GM12878 (cell line): ENCODE measurements at regions not wholly inside any gene's neighbourhood (a gene's known extent, or its start where the extent isn't known, plus 50 kb on each side); places are given as distances from the start of the nearest gene placed in this dataset.

Experiments used
- ATAC-seq: fragments of 200-7000 bp; cut with Tn5 transposase; 3 replicates; pipeline ENCODE4 v1.9.1; 2020; ENCODE audit warnings: mild to moderate bottlenecking, moderate library complexity
- BruUV-seq: library from RNA; stranded (reverse); fragments of 400-500 nt; replicated peaks from 2 replicates; lab custom pipeline; 2021; lab: Mats Ljungman, UMichigan
- CTCF ChIA-PET: fragments of 300-600 bp; sonication (Branson Sonifier 250); formaldehyde crosslinking; extraction: SDS; loops from one replicate; lab custom pipeline; 2021; ENCODE audit warnings: inconsistent platforms; lab: Yijun Ruan, JAX
- POLR2A ChIA-PET: fragments of 350-600 bp; formaldehyde crosslinking; extraction: SDS; loops from one replicate; lab custom pipeline; 2021; ENCODE audit warnings: inconsistent platforms; lab: Charles Lee
- RAD21 ChIA-PET: fragments of 300-600 bp; sonication (Branson Sonifier 250); formaldehyde crosslinking; loops from one replicate; lab custom pipeline; 2023; ENCODE audit warnings: antibody characterized with exemption; ENCODE audit not compliant: unreplicated experiment; lab: Charles Lee
- SMC1A ChIA-PET: fragments of 300-600 bp; sonication (Branson Sonifier 250); formaldehyde crosslinking; loops from one replicate; lab custom pipeline; 2023; ENCODE audit not compliant: unreplicated experiment, uncharacterized antibody; lab: Charles Lee
- DNase-seq: peaks from one replicate; pipeline ENCODE4 v3.0.0-alpha.2; 2011; ENCODE audit warnings: low read depth, low spot score
- FAIRE-seq: peaks from 3 replicates; lab custom pipeline; 2011; peaks lifted over from hg19 to GRCh38; lab: Jason Lieb, UNC
- H2AFZ ChIP-seq: 2 replicates; pipeline ENCODE4 v1.6.0; 2011; ENCODE audit warnings: low read depth, low read length, control low read depth; ENCODE audit not compliant: control insufficient read depth
- H3K27ac ChIP-seq: 2 replicates; pipeline ENCODE4 v1.5.1; 2011; ENCODE audit warnings: control low read depth; ENCODE audit not compliant: control insufficient read depth, insufficient read depth
- H3K27me3 ChIP-seq, 2 experiments: replicated peaks in 1 of 2; 2 replicates each; pipeline versions ENCODE4 v1.6.0 to v1.6.1; 2011; ENCODE audit warnings: low read length in 1 of 2; ENCODE audit not compliant: control insufficient read depth in 2 of 2, insufficient read depth in 2 of 2
- H3K36me3 ChIP-seq, 2 experiments: 2 replicates each; pipeline ENCODE4 v1.5.1; 2011; ENCODE audit warnings: low read length in 1 of 2; ENCODE audit not compliant: control insufficient read depth in 2 of 2, insufficient read depth in 2 of 2
- H3K4me1 ChIP-seq: 2 replicates; pipeline ENCODE4 v1.6.1; 2011; ENCODE audit warnings: mild to moderate bottlenecking, low read length, moderate library complexity, mixed read lengths; ENCODE audit not compliant: control insufficient read depth, insufficient read depth
- H3K4me2 ChIP-seq: 2 replicates; pipeline ENCODE4 v1.6.0; 2011; ENCODE audit warnings: control low read depth; ENCODE audit not compliant: control insufficient read depth, insufficient read depth
- H3K4me3 ChIP-seq: fragments of 200-600 bp; sonication (generic); 2 replicates; pipeline ENCODE4 v1.5.1; 2016
- H3K79me2 ChIP-seq: 2 replicates; pipeline ENCODE4 v1.6.0; 2011; ENCODE audit warnings: low read length; ENCODE audit not compliant: control insufficient read depth, insufficient read depth
- H3K9ac ChIP-seq: 2 replicates; pipeline ENCODE4 v1.8.0; 2011; ENCODE audit warnings: low read length, control low read depth, mixed read lengths; ENCODE audit not compliant: control insufficient read depth, insufficient read depth
- H3K9me3 ChIP-seq: replicated peaks from 3 replicates; pipeline ENCODE4 v1.5.1; 2011; ENCODE audit warnings: mild to moderate bottlenecking, low read length; ENCODE audit not compliant: control insufficient read depth, insufficient read depth
- H4K20me1 ChIP-seq: 2 replicates; pipeline ENCODE4 v1.6.0; 2011; ENCODE audit not compliant: control insufficient read depth, insufficient read depth
- BMI1 ChIP-seq: fragments of 450-650 bp; IDR thresholded peaks from 2 replicates; pipeline ENCODE4 v1.6.1; 2016; ENCODE audit warnings: mild to moderate bottlenecking, moderate library complexity, borderline replicate concordance
- BRCA1 ChIP-seq: IDR thresholded peaks from 2 replicates; pipeline ENCODE4 v1.6.1; 2011; ENCODE audit warnings: low read depth, low read length, improper control_type of control experiment
- DPF2 ChIP-seq: fragments of 450-650 bp; IDR thresholded peaks from 2 replicates; pipeline ENCODE4 v1.6.1; 2017; ENCODE audit warnings: mild to moderate bottlenecking
- IRF4 ChIP-seq: IDR thresholded peaks from 2 replicates; pipeline ENCODE4 v1.6.1; 2011; ENCODE audit warnings: low read depth, low read length
- MEF2A ChIP-seq: IDR thresholded peaks from 2 replicates; pipeline ENCODE4 v1.6.1; 2011; ENCODE audit warnings: low read depth, mild to moderate bottlenecking, low read length, moderate library complexity; ENCODE audit not compliant: insufficient read depth
- NR2C2 ChIP-seq: IDR thresholded peaks from 2 replicates; pipeline ENCODE4 v1.6.1; 2011; ENCODE audit warnings: borderline replicate concordance, low read depth; ENCODE audit not compliant: control insufficient read depth, insufficient read length
- RAD51 ChIP-seq: fragments of 450-650 bp; IDR thresholded peaks from 2 replicates; pipeline ENCODE4 v1.6.1; 2016; ENCODE audit warnings: moderate library complexity, mild to moderate bottlenecking, inconsistent platforms
- WGBS: methylation state at CpG from one replicate; pipeline ENCODE4 v1.1.6; 2016; ENCODE audit warnings: low lambda C conversion rate; ENCODE audit not compliant: insufficient replicate concordance, insufficient coverage; ENCODE audit errors: missing lambda C conversion rate; 5-methylcytosine and 5-hydroxymethylcytosine counted together
- in situ Hi-C: fragments of 300-500 bp; cut with MboI; formaldehyde crosslinking; loops from 9 replicates; pipeline ENCODE4 v1.14.3; 2018; ENCODE audit warnings: mixed read lengths
- intact Hi-C: fragments of 100-400 bp; cut with micrococcal nuclease; formaldehyde crosslinking; loops from one replicate; pipeline ENCODE4 v1.14.2; 2022; ENCODE audit not compliant: unreplicated experiment
- TF ChIP-seq, protein P1 (sequence below), 3 experiments: IDR thresholded peaks in 2 of 3; conservative IDR thresholded peaks in 1 of 3; 2 replicates each; pipeline ENCODE4 v1.5.1; 2011; ENCODE audit warnings: low read depth in 3 of 3, low read length in 3 of 3, mild to moderate bottlenecking in 3 of 3, control low read depth in 2 of 3, moderate library complexity in 2 of 3, inconsistent platforms in 1 of 3, mixed read lengths in 1 of 3; ENCODE audit not compliant: control insufficient read depth in 2 of 3, insufficient read depth in 1 of 3; ENCODE audit errors: extremely low read depth in 1 of 3
- TF ChIP-seq, protein P2 (sequence below): fragments of 450-650 bp; IDR thresholded peaks from 2 replicates; pipeline ENCODE4 v1.6.1; 2016; ENCODE audit warnings: mild to moderate bottlenecking

DNA sequence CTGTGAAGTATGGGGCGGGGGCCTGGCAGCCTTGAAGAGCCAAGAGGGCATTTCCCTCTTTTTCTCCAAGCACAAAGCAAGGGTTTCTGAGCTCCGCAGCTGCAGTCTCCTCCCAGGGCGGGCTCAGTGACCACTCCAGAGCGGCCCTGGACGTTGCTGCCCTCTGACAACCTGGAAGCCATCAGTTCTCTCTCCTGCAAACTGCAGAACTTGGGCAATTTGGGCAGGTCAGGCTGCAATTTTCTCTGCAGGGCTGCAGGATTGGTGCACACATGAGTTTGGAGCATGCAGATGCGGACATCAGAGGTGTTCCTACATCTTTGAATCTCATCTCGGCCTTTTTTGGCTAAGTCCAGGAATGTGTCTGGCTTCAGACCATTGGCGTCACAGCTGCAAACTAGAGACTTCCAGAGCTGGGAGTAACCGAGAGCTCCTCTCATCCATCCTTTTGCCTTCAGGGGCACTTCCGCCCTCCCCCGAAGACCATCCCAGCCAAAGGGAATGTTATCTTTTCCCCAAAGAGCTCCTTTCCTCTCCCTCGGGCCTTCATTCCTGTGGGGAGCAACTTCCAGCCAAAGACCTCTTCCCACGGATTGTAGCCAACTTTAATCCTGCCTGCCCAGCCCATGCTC, 139.6 kb upstream of the WNT4 start:
- no peak for DNase-seq
- Histone ChIP-seq H3K36me3 (no peaks in the 10 kb centered on the region), H3K79me2 (no peaks in the 10 kb centered on the region), H4K20me1 (no peaks in the 10 kb centered on the region; the same call in 1 of the 2 replicates), H2AFZ (no peak overlapping the region), H3K27ac (no peak overlapping the region), H3K4me1 (no peaks in the 10 kb centered on the region), H3K9ac (no peak overlapping the region)
- in situ Hi-C loops: no loop called here
- SMC1A ChIA-PET: no interaction called here
- BruUV-seq: no TSS peak
- RAD21 ChIA-PET: no interaction called here
- POLR2A ChIA-PET: no interaction called here
- CTCF ChIA-PET: no interaction called here
- 14% methylated on average over 13 of the region's 13 CpGs for WGBS
- TF ChIP-seq, protein P1, sequence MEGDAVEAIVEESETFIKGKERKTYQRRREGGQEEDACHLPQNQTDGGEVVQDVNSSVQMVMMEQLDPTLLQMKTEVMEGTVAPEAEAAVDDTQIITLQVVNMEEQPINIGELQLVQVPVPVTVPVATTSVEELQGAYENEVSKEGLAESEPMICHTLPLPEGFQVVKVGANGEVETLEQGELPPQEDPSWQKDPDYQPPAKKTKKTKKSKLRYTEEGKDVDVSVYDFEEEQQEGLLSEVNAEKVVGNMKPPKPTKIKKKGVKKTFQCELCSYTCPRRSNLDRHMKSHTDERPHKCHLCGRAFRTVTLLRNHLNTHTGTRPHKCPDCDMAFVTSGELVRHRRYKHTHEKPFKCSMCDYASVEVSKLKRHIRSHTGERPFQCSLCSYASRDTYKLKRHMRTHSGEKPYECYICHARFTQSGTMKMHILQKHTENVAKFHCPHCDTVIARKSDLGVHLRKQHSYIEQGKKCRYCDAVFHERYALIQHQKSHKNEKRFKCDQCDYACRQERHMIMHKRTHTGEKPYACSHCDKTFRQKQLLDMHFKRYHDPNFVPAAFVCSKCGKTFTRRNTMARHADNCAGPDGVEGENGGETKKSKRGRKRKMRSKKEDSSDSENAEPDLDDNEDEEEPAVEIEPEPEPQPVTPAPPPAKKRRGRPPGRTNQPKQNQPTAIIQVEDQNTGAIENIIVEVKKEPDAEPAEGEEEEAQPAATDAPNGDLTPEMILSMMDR (IDR thresholded peaks at IDR 0.05 in 2 of 3, conservative IDR thresholded peaks at IDR 0.05 in 1 of 3; ENCODE audit: control insufficient read depth in 2 of 3, extremely low read depth in 1 of 3, insufficient read depth in 1 of 3, low read depth in 3 of 3, low read length in 3 of 3): no peak
- TF ChIP-seq RAD51 (no peak), DPF2 (no peak), NR2C2 (no peak), BMI1 (no peak), BRCA1 (no peak), IRF4 (no peak), MEF2A (no peak)
- TF ChIP-seq, protein P2, sequence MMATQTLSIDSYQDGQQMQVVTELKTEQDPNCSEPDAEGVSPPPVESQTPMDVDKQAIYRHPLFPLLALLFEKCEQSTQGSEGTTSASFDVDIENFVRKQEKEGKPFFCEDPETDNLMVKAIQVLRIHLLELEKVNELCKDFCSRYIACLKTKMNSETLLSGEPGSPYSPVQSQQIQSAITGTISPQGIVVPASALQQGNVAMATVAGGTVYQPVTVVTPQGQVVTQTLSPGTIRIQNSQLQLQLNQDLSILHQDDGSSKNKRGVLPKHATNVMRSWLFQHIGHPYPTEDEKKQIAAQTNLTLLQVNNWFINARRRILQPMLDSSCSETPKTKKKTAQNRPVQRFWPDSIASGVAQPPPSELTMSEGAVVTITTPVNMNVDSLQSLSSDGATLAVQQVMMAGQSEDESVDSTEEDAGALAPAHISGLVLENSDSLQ: no peak
- TF ChIP-seq, all 136 proteins: peak for 0
- Histone ChIP-seq H3K4me2 (no peak overlapping the region), H3K27me3 (no peaks in the 10 kb centered on the region; a peak in 1 of 4 replicates), H3K4me3 (no peak overlapping the region), H3K9me3 (no peaks in the 10 kb centered on the region; the same call in 2 of the 3 replicates)
- intact Hi-C loops: no loop called here
- no peak for FAIRE-seq
- no peak for ATAC-seq
